GM12872 (cell line): ENCODE measurements at regions not wholly inside any gene's neighbourhood (a gene's known extent, or its start where the extent isn't known, plus 50 kb on each side); places are given as distances from the start of the nearest gene placed in this dataset.

Experiments used
- TF ChIP-seq, protein P1 (sequence below): IDR thresholded peaks from 3 replicates; pipeline ENCODE4 v1.5.1; 2011; ENCODE audit warnings: low read depth, mild to moderate bottlenecking, low read length, moderate library complexity; ENCODE audit not compliant: insufficient read depth

DNA sequence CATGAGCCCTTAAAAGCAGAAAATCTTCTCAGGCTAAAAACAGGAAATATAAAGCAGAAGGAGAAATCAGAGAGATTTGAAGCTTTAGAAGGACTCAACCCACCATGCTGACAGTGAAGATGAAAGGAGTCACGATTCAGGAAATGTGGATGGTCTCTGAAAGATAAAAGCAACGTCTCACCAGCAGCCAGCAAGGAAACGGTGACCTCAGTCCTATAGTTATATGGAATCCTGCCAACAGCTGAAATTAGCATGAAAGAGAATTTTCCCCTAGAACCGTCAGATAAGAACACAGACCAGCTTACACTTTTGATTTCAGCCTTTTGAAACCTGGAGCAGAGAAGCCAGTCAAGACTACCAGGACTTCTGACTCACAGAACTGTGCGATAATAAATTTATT lies 715.7 kb upstream of the HTR2C start:
- TF ChIP-seq, protein P1, sequence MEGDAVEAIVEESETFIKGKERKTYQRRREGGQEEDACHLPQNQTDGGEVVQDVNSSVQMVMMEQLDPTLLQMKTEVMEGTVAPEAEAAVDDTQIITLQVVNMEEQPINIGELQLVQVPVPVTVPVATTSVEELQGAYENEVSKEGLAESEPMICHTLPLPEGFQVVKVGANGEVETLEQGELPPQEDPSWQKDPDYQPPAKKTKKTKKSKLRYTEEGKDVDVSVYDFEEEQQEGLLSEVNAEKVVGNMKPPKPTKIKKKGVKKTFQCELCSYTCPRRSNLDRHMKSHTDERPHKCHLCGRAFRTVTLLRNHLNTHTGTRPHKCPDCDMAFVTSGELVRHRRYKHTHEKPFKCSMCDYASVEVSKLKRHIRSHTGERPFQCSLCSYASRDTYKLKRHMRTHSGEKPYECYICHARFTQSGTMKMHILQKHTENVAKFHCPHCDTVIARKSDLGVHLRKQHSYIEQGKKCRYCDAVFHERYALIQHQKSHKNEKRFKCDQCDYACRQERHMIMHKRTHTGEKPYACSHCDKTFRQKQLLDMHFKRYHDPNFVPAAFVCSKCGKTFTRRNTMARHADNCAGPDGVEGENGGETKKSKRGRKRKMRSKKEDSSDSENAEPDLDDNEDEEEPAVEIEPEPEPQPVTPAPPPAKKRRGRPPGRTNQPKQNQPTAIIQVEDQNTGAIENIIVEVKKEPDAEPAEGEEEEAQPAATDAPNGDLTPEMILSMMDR: no peak

DNA sequence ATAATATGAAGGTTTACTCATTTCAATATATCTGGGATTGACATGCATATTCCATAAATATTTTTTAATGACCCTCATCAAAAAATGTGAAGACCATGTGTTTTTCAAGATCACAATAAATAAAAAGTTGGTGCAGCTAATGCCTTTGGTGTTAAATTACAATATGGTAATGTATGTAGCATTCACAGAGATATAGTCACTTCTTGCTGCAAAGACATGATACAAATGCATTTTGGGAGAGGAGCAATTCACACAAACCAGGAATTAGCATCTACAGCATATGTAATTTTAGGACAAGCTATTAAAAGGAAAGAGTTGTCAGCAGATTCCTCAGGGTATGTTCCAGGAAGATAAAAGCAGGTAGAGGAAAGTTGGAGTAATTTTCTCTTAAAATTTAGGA lies 734.5 kb upstream of the HTR2C start:
- TF ChIP-seq, protein P1: no peak

DNA sequence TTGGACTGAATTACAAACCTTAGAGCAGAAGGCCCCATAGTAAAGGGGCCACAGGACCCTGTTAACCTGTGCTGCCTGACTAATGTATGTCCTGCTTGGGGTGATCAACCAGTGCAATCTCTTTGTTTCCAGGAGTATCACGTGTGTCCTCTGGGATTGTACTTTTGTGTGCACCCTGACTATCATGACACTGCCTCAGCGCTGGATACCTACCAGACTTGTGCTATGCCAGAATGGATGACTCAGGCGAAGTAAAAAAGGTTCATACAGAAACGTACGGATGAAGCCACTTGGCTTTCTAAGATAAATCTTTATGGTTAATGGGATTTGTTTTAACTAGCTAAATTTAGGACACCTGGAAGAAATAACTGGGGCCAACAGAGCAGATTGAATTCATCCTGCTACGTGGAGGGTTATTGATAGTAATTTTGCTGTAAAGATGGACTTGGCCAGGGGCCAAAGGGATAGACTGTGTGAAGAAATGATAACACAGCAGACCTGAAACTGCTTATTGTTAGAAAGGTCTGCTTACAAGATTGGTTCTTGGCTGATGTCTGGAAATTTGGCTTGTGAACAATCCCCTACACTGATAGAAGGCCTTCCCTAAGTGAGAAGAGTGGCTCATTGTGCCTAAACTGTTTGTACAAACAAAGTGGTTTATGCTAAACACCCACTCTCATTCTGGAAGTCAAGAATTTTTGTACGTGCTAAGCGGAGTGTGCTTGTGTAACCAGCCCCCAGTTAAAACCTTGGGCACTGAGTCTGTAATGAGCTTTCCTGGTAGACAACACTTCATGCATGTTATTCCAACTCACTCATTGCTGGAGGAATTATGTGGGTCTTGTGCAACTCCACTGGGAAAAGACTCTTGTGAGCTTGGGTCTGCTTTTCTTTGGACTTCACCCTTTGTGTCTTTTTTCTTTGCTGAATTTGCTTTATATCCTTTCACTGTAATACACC lies 750.5 kb upstream of the HTR2C start:
- TF ChIP-seq, protein P1: no peak

DNA sequence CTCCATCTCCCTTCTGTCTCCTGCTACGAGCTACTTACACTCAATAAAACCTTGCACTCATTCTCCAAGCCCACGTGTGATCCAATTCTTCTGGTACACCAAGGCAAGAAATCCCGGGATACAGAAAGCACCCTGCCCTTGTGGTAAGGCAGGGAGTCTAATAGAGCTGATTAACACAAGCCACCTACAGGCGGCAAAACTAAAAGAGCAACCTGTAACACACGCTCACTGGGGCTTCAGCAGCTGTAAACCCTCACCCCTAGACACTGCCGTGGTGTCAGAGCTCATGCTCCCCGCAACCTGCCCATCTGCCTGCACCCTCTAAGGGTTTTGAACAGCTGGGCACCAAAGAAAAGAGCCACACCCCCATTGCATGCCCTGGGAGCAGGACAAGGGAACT lies 755.4 kb upstream of the HTR2C start:
- TF ChIP-seq, protein P1: no peak

DNA sequence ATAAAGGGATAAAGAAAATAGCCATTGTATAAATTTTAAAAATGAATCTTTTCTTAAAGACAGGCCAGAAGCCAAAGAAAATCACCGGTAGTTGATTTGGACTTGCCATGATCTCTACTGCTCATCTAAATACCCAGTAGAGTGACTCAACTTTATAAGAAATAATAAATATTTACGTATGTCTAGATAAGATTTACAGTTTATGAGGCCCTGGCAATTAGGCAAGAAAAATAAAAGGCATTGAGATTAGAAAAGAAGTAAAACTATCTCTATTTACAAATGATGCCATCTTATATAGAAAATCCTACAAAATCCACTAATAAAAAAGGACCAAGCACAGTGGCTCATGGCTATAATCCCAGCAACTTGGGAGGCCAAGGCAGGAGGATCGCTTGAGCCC lies 765.5 kb upstream of the HTR2C start:
- TF ChIP-seq, protein P1: no peak

DNA sequence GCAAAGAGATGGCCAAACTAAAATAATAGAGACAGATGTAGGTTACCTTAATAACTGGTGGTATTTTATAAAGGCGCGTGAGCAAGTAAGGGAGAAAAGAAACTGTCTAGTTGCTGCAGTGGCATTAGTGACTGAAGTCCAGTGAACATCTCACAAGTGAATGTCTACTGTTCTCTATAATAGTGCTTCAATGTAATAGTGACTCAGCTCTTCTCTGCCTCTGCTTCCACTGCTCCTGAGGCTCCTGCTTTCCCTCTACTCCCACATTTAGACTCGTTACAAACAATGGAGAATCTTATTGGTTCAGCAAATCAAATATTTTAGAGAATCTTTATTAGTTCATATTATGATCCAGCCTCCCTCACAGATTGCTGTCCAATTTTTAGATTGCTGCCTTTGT lies 779.1 kb upstream of the HTR2C start:
- TF ChIP-seq, protein P1: no peak

DNA sequence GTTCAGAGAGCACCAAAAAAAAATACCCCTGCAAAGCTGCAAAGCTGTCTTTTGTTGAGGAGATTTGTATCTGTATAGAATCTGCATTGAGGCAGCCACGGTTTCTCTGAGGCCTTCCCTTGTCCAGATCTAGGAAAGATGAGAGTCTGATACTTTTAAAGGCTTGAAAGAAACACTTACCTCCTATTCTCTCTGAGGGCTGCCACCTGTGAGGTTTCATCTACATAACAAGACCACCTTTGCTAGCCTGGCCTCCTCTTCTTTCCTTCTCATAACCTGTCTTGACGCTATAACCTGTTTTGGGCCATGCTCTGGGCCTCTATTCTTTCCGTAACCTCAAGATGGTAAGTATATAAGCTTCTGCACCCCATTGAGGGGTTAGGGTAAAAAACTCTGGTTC lies 779.6 kb upstream of the HTR2C start:
- TF ChIP-seq, protein P1: no peak
